Thyroid gland (tissue), 4 donors: ENCODE measurements at regions not wholly inside any gene's neighbourhood (a gene's known extent, or its start where the extent isn't known, plus 50 kb on each side); places are given as distances from the start of the nearest gene placed in this dataset.
"Not testable (repeated sequence)": the region's sequence is repeated elsewhere in the genome, so short reads cannot be mapped to it uniquely, and the experiment has no call there.

Experiments
- DNase-seq, 2 donors: peaks; one replicate each; pipeline ENCODE4 v3.0.0-alpha.2; 2019
- H3K27ac ChIP-seq, 3 donors: fragments of 200-600 bp; sonication (generic); 1 replicate in 2 of 3; 2 replicates in 1 of 3; pipeline ENCODE4 v1.5.1; 2016 to 2019; ENCODE audit warnings: mild to moderate bottlenecking in 1 of 3, moderate library complexity in 1 of 3
- H3K27me3 ChIP-seq: fragments of 200-600 bp; sonication (generic); one replicate; pipeline ENCODE4 v1.5.1; 2019
- H3K36me3 ChIP-seq, 2 donors: fragments of 200-600 bp; sonication (generic); one replicate each; pipeline ENCODE4 v1.5.1; 2016 to 2019
- H3K4me1 ChIP-seq, 2 donors: fragments of 200-600 bp; sonication (generic); one replicate each; pipeline ENCODE4 v1.5.1; 2017 to 2019
- H3K4me3 ChIP-seq, 3 donors: fragments of 200-600 bp; sonication (generic); replicated peaks in 1 of 3; 1 replicate in 2 of 3; 2 replicates in 1 of 3; pipeline ENCODE4 v1.5.1; 2016; ENCODE audit warnings: mild to moderate bottlenecking in 1 of 3
- H3K9me3 ChIP-seq: fragments of 200-600 bp; sonication (generic); one replicate; pipeline ENCODE4 v1.5.1; 2017
- CTCF ChIP-seq, 6 experiments: fragments of 200-600 bp in 3 of 6; fragments of 450-650 bp in 3 of 6; sonication (generic) in 3 of 6; IDR thresholded peaks; one replicate each; pipeline ENCODE4 v1.5.1; 2016 to 2019; ENCODE audit warnings: antibody characterized with exemption in 6 of 6, mild to moderate bottlenecking in 2 of 6, inconsistent platforms in 1 of 6, moderate library complexity in 1 of 6
- POLR2A ChIP-seq, 2 donors: fragments of 450-650 bp; IDR thresholded peaks; one replicate each; pipeline ENCODE4 v1.6.1; 2017; ENCODE audit warnings: antibody characterized with exemption in 2 of 2, mild to moderate bottlenecking in 2 of 2, moderate library complexity in 1 of 2
- WGBS, 2 donors: methylation state at CpG; one replicate each; pipeline ENCODE4 v1.1.5; 2017; 5-methylcytosine and 5-hydroxymethylcytosine counted together
- intact Hi-C: fragments of 100-400 bp; cut with DNase I; formaldehyde crosslinking; loops from one replicate; pipeline ENCODE4 v1.15.1; 2023

GRCh38 chr4:19030048-19030447 lies 1008.5 kb upstream of the LCORL start:
- Histone ChIP-seq H3K27ac (peak overlapping the region; percentile 29 to 69 (median 57)), H3K9me3 (no peaks in the 10 kb centered on the region), H3K27me3 (no peaks in the 10 kb centered on the region), H3K4me1 (peaks cover 29 to 32% of the 10 kb centered on the region in 2 donors), H3K36me3 (no peaks in the 10 kb centered on the region), H3K4me3 (no peak overlapping the region)
- TF ChIP-seq CTCF (IDR thresholded peaks at IDR 0.05) (no peak), POLR2A (IDR thresholded peaks at IDR 0.05) (no peak)
- WGBS, 2 donors, result 9 to 23% methylated on average over 2 of the region's 2 CpGs
- intact Hi-C loops, result no loop called here
- peak; percentile 59 to 64 for DNase-seq

GRCh38 chr4:19026281-19026680 lies 1004.7 kb upstream of the LCORL start:
- Histone ChIP-seq H3K27me3 (no peaks in the 10 kb centered on the region), H3K9me3 (no peaks in the 10 kb centered on the region), H3K36me3 (no peaks in the 10 kb centered on the region), H3K27ac (peak overlapping the region in 2 of 3 donors; percentile 45 to 57), H3K4me3 (no peak overlapping the region), H3K4me1 (peaks cover 27 to 28% of the 10 kb centered on the region in 2 donors)
- peak in 2 of 6 experiments; percentile 25 to 45 for TF ChIP-seq CTCF (IDR thresholded peaks at IDR 0.05)
- no peak for TF ChIP-seq POLR2A (IDR thresholded peaks at IDR 0.05)
- 21 to 25% methylated on average over 1 of the region's 1 CpG for WGBS, 2 donors
- DNase-seq, result peak; percentile 80 to 88
- intact Hi-C loops, result no loop called here

- DNase-seq, result no peak
- no peak overlapping the region for H3K4me3 ChIP-seq
- no peaks in the 10 kb centered on the region for H3K36me3 ChIP-seq
- no peaks in the 10 kb centered on the region for H3K9me3 ChIP-seq
- no peaks in the 10 kb centered on the region for H3K27me3 ChIP-seq
- intact Hi-C loops, result no loop called here
- TF ChIP-seq POLR2A (IDR thresholded peaks at IDR 0.05), result no peak
- no peak for TF ChIP-seq CTCF (IDR thresholded peaks at IDR 0.05)
- 92 to 94% methylated on average over 2 of the region's 2 CpGs for WGBS, 2 donors
- no peak overlapping the region for H3K27ac ChIP-seq
- peaks cover 17 to 19% of the 10 kb centered on the region in 2 donors for H3K4me1 ChIP-seq
Observed at GRCh38 chr4:19025031-19025430, 1003.5 kb upstream of the LCORL start.

- 90 to 95% methylated on average over 8 of the region's 8 CpGs for WGBS, 2 donors
- Histone ChIP-seq H3K27me3 (no peaks in the 10 kb centered on the region), H3K27ac (no peak overlapping the region), H3K36me3 (no peaks in the 10 kb centered on the region), H3K4me3 (no peak overlapping the region), H3K9me3 (no peaks in the 10 kb centered on the region), H3K4me1 (peaks cover 9 to 12% of the 10 kb centered on the region in 2 donors)
- no peak for TF ChIP-seq POLR2A (IDR thresholded peaks at IDR 0.05)
- TF ChIP-seq CTCF (IDR thresholded peaks at IDR 0.05), result no peak
- no peak for DNase-seq
- intact Hi-C loops, result no loop called here
Observed at GRCh38 chr4:19024047-19024446, 1002.5 kb upstream of the LCORL start.

- no peak for TF ChIP-seq POLR2A (IDR thresholded peaks at IDR 0.05)
- TF ChIP-seq CTCF (IDR thresholded peaks at IDR 0.05), result no peak
- no peaks in the 10 kb centered on the region for H3K27me3 ChIP-seq
- DNase-seq, result no peak
- no peak overlapping the region for H3K4me3 ChIP-seq
- no peaks in the 10 kb centered on the region for H3K36me3 ChIP-seq
- H3K4me1 ChIP-seq, result peaks cover 2 to 4% of the 10 kb centered on the region in 2 donors
- no peaks in the 10 kb centered on the region for H3K9me3 ChIP-seq
- H3K27ac ChIP-seq, result no peak overlapping the region
- intact Hi-C loops, result no loop called here
Observed at GRCh38 chr4:19021617-19022016, 1000.1 kb upstream of the LCORL start.

GRCh38 chr4:19016550-19016949 lies 995.0 kb upstream of the LCORL start:
- H3K27ac ChIP-seq, H3K9me3 ChIP-seq, H3K36me3 ChIP-seq, DNase-seq, H3K4me3 ChIP-seq, intact Hi-C loops, H3K27me3 ChIP-seq, H3K4me1 ChIP-seq: not testable (repeated sequence)
- 95 to 96% methylated on average over 11 of the region's 11 CpGs for WGBS, 2 donors
